COLO668 (cell line): ENCODE measurements at regions not wholly inside any gene's neighbourhood (a gene's known extent, or its start where the extent isn't known, plus 50 kb on each side); places are given as distances from the start of the nearest gene placed in this dataset.

ENCODE experiments used
- DNase-seq: peaks from one replicate; lab custom pipeline; 2025; ENCODE audit not compliant: unreplicated experiment; lab: John Stamatoyannopoulos, UW

- no peak for DNase-seq
These were observed 126.7 kb downstream of the DKK1 start for GRCh38 chr10:52440612-52441285.

GRCh38 chr10:52442576-52442975 lies 128.5 kb downstream of the DKK1 start:
- no peak for DNase-seq

DNA sequence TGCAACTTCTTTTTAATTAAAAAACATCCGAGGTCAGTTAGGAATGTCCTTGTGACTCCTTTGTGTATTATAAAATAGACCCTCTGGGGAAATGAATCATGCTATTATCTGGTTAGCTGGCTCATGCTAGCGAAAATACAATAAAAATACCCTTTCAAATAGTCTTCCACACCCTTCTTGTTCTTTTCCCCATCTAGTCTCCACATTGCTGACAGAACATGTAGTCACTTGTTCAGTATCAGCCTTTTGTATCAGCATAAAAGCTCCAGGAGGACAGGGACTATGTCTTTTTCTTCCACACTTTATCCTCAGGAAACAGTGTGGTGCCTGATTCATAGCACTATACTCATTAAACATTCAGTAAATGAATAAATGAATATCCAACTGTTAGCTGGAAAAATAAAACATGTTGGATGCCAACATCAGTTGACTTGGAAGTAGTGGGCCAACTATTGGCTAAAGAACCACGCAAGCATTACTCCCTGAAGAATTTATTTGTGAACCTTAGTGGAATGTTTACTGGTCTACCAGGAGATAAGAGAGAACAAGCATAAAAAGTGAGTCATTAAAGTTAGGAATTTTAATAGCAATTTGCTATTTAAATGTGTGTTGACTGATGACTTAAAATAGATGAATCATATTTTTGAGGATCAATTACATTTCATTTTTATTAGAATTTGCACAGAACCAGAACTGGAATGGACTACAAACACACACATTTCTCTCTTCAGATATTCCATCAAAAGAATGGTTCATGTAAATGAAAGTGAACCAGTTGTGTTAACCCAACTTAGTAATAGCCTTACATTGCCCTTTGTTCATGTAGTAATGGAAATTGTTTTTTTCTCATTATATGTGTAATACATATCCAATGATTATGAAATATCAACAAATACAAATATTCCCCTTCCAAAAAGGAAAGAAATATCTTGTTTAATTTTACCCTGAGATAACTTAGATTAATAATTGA lies 129.6 kb downstream of the DKK1 start:
- DNase-seq, result no peak

GRCh38 chr10:52446391-52446790 lies 132.3 kb downstream of the DKK1 start:
- DNase-seq, result no peak

- no peak for DNase-seq
These were observed 133.9 kb downstream of the DKK1 start for GRCh38 chr10:52447931-52448353.

DNA sequence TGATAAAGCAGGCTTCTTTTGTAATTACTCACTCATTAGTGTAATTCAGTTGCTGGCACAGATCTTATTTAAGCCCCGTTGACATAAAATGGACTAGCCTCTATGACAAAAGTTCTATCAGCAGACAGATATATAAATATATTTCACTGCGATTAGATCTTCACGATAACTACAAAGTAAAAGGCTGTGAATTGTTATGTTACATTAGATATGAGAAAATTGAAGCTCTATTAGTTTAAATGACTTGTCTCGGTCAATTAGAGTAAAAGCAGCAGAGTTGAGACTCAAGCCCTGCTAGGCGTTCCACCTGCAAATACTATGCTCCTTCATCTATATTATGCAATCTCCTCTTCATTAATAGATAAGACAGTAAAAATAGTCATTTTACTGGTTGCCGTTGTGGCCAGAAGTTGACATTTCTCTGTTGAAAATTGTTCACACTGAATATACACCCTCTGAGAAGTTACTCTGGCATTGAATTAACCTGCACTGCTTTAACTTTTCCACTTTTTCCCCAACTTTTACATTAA lies 136.7 kb downstream of the DKK1 start:
- no peak for DNase-seq

DNA sequence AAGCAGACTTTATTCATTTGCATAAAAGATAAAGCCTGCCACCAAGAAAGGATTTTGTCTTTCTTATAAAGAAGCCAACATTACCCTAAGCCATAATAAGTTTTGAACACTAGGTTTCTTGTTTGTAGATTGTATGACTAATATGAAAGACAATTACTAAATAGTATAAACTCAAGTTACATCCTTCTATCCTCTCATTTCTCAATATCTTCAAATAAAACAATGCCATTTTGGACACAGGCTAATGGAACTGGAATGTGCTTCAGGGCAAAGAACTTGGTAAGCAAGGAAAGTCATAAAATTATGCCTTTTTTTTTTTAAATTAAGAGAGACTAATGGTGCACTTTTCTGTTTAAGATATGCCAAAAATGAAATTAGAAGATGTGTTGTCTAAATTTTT lies 137.7 kb downstream of the DKK1 start:
- no peak for DNase-seq

DNA sequence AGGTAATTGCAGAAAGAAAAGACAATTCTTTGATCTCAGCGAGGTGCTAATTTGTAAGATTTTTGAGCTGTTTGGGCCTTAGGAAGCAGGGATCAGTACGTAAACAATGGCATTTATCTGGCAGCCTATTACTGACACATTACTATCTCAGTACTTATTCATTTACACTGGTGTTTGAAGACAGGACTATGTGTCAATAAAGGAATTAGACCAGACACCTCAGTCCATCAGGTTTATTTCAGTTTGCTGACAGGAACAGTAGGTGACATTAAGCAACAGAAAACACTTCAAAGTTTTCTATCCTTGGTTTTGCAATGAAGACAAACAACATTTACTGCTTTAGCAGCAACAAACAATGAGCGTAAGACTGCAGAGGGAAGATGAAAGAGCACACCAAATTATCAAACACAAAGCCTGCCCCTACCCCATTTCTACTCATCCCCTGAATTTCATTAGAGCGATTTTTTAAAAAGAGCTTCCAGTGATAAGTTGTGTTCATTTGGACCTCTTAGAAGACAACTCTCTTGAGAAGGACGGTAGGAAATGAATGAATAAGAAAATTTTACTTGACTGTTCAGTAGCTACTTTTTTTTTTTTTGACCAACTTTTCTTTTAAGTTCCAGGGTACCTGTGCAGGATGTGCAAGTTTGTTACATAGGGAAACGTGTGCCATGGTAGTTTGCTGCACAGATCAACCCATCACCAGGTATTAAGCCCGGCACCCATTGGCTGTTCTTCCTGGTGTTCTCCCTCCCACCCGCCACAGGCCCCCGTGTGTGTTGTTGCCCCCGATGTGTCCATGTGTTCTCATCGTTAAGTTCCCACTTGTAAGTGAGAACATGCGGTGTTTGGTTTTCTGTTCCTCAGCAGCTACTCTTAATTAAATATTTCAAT lies 138.8 kb downstream of the DKK1 start:
- no peak for DNase-seq

DNA sequence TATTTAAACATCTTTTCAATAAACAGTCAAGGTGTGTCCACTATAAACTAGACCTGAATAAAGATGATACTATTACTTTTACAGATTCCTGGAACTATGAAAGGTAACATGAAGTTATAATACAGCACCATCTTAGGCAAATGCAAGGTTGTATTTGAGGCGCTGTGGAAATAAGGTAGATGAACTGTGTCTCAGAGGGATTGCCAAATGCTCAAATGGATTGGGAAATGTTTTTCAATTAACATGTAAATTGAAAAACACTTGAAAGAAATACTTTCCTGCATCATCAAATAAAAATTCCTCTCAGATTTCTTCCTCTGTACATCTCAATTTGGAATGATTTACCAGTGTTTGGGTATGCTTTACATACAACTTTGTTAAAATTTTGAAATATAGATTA lies 139.4 kb downstream of the DKK1 start:
- no peak for DNase-seq

DNA sequence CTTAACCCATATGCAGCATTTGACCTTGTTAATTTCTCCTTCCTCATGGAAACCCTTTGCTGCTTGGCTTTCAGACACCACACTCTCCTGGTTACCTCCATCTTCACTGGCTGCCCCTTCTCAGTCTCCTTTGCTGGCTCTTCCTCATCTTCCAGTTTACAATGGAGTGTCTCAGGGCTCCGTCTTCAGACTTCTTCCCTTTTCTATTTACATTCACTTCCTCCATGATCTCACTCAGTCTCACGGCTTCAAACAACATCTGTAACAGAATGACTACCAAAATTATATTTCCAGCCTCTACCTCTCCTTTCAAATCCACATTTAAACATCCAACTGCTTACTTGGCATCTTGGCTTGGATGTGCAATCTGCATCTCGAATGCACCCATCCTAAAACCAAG lies 140.4 kb downstream of the DKK1 start:
- no peak for DNase-seq

GRCh38 chr10:52455098-52455497 lies 141.0 kb downstream of the DKK1 start:
- no peak for DNase-seq

GRCh38 chr10:52459097-52459496 lies 145.0 kb downstream of the DKK1 start:
- DNase-seq, result no peak

DNA sequence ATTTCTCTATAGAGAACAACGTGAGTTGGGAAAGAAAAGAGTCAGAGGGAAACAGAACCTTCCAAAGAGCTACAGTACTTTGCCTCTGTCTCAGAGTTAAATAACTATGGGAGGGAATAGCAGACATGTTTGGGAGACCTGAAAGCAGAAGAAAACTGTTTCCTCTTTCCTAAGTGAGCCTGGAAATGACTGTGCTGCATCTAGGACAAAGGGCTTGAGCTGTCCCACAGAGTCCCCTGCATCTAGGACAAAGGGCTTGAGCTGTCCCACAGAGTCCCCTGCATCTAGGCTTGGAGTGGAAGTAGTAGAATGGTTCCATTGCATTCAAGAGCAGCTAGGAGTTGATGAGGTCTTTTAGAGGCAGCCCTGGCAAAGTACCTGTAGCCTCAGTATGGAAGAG lies 149.7 kb downstream of the DKK1 start:
- no peak for DNase-seq

GRCh38 chr10:52464368-52465124 lies 150.5 kb downstream of the DKK1 start:
- no peak for DNase-seq

DNA sequence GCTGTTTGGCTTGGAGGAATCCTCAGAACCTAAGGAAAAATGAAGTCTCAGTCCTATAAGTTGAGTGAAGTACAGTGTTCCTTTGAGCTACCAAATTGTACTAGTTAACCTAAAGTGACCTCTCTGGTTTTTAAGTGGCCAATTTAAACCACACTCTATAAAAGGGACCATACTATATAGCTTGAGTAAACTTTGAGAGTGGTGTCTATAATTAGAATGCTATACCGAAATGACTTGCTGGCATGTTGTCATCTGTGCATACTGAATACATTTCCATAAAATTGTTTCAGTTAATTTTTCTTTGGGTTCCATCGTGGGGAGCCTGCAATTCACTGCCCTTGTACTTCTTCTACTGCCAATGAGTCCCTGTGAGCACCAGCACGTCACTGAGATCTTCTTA lies 151.1 kb downstream of the DKK1 start:
- no peak for DNase-seq

- no peak for DNase-seq
These were observed 152.4 kb downstream of the DKK1 start for GRCh38 chr10:52466464-52466863.

- DNase-seq, result no peak
These were observed 156.1 kb downstream of the DKK1 start for GRCh38 chr10:52469970-52470705.

- DNase-seq, result no peak
These were observed 158.5 kb downstream of the DKK1 start for GRCh38 chr10:52472406-52473146.

GRCh38 chr10:52474265-52474664 lies 160.2 kb downstream of the DKK1 start:
- no peak for DNase-seq
